ENCODE measurements at regions not wholly inside any gene's neighbourhood (a gene's known extent, or its start where the extent isn't known, plus 50 kb on each side); places are given as distances from the start of the nearest gene placed in this dataset.

DNA sequence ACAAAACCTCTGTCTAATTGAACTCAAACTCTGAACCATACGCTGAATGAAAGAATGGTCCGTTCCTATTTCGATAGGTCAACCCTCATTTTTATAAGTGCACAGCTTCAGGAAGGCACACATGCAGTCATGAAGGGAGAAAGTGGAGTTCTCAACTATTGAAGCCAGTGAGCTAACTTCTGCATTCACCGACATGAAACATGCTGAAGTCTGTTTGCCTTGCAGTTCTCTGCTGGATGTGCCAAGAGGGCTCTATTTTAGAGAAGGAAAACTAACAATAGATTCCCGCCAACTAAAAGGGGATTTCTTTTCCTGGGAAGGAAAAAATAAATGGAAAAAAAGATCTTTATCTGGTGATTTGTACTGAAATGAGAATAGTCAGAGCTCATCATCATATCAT, 191.0 kb upstream of the PLEKHG7 start:
- ATAC-seq (no peak), DNase-seq (no peak)
- peaks cover 2% of the 10 kb centered on the region for H3K4me1 ChIP-seq
- no peaks in the 10 kb centered on the region for H3K27me3 ChIP-seq (ENCODE audit: low read depth)
- no peak overlapping the region for H3K4me3 ChIP-seq
- intact Hi-C loops (cut with DNase I), result no loop called here
- H3K36me3 ChIP-seq, result no peaks in the 10 kb centered on the region
- H3K27ac ChIP-seq, result no peak overlapping the region
- H3K9me3 ChIP-seq, result no peaks in the 10 kb centered on the region
- TF ChIP-seq CTCF (IDR thresholded peaks at IDR 0.05), result no peak

DNA sequence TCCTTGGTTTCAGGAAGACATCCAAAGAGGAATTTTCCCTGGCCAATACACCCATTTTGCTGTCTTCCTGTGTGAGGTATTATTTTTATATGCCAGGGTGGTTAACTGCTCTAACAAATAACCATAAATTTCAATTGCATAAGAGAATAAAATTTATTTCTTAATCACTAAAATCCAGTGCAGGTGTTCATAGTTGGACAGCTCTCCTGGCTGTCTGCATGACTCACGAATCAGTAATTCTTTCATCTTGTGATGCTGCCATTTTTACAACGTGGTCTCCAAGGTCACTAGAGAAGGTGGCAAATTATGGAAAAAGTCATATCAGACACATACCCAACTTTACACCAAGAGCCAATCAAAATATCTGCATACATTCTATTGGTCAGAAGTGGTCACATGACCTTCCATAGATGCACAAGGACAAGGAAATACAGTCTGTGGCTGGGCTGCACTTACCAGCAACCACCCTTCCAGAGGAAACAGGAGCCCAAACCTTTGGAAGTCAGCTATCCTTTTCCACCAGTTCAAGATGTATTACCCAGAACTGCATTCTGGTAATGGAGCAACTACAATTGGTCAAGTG, 193.5 kb upstream of the PLEKHG7 start:
- Histone ChIP-seq H3K27ac (no peak overlapping the region), H3K4me1 (peaks cover 27% of the 10 kb centered on the region), H3K36me3 (no peaks in the 10 kb centered on the region), H3K27me3 (ENCODE audit: low read depth) (no peaks in the 10 kb centered on the region), H3K9me3 (no peaks in the 10 kb centered on the region), H3K4me3 (no peak overlapping the region)
- intact Hi-C loops (cut with DNase I), result no loop called here
- TF ChIP-seq CTCF (IDR thresholded peaks at IDR 0.05), result no peak
- ATAC-seq (no peak), DNase-seq (no peak)

DNA sequence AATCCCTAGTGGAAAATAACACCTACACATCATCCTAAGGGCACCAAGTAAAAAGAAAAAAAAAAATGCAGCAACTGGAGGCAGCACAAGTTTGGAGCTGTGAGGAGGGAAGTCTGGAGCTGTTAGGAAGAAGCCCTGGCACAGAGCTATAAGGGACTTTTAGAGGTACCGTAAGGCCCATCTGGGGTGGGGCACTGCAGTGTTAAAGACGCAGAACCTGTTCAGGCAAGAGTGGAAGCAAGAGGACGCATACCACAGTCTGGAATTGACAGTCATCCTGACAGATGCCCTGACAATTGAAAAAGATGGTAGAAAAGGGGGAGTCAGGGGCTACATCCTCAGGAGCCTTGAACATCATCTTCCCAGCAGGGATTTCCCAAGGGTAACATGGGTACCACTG, 195.9 kb upstream of the PLEKHG7 start:
- intact Hi-C loops (cut with DNase I), result no loop called here
- no peak overlapping the region for H3K4me3 ChIP-seq
- no peaks in the 10 kb centered on the region for H3K27me3 ChIP-seq (ENCODE audit: low read depth)
- no peak for TF ChIP-seq CTCF (IDR thresholded peaks at IDR 0.05)
- no peak for ATAC-seq
- no peaks in the 10 kb centered on the region for H3K9me3 ChIP-seq
- H3K4me1 ChIP-seq, result peaks cover 43% of the 10 kb centered on the region
- no peak overlapping the region for H3K27ac ChIP-seq
- DNase-seq, result no peak
- H3K36me3 ChIP-seq, result no peaks in the 10 kb centered on the region

DNA sequence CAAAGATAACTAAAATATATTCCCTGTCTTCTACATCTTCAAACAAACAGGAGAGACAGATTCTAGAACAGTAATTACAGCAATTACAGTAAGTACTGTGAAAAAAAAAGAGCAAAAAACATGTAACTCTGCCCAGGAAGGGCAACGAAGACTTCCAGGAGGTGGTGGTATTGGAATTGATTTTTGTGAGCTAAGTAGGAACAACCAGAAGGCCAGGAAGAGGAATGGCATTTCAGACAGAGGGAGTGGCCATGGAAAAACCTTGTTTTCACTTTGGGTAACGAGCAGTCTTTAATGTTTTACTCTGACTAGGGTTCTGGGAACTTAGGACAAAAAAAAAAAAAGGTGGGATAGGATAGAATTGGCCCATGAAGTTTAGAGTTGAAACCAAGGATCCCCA, 196.3 kb upstream of the PLEKHG7 start:
- no peak for TF ChIP-seq CTCF (IDR thresholded peaks at IDR 0.05)
- Histone ChIP-seq H3K4me3 (no peak overlapping the region), H3K27me3 (ENCODE audit: low read depth) (no peaks in the 10 kb centered on the region), H3K36me3 (no peaks in the 10 kb centered on the region), H3K27ac (no peak overlapping the region), H3K9me3 (no peaks in the 10 kb centered on the region), H3K4me1 (peaks cover 43% of the 10 kb centered on the region)
- DNase-seq, result no peak
- no peak for ATAC-seq
- intact Hi-C loops (cut with DNase I), result no loop called here

- DNase-seq (peak; percentile 59), ATAC-seq (peak; percentile 67 to 68)
- no peaks in the 10 kb centered on the region for H3K36me3 ChIP-seq
Observed at GRCh38 chr12:92505254-92506231, 197.2 kb upstream of the PLEKHG7 start.

More at GRCh38 chr12:92505254-92506231, 197.2 kb upstream of the PLEKHG7 start:
- H3K27ac ChIP-seq, result peak overlapping the region; percentile 84
- intact Hi-C loops (cut with DNase I), result no loop called here
- H3K9me3 ChIP-seq, result no peaks in the 10 kb centered on the region
- no peak for TF ChIP-seq CTCF (IDR thresholded peaks at IDR 0.05)
- H3K27me3 ChIP-seq (ENCODE audit: low read depth), result no peaks in the 10 kb centered on the region
- H3K4me1 ChIP-seq, result peaks cover 43% of the 10 kb centered on the region
- H3K4me3 ChIP-seq, result peak overlapping the region; percentile 22

All from lower lobe of right lung (tissue), 2 donors.